Fibroblast of skin of scalp (primary cell): ENCODE measurements at regions not wholly inside any gene's neighbourhood (a gene's known extent, or its start where the extent isn't known, plus 50 kb on each side); places are given as distances from the start of the nearest gene placed in this dataset.
"Not testable (repeated sequence)": the region's sequence is repeated elsewhere in the genome, so short reads cannot be mapped to it uniquely, and the experiment has no call there.

Source experiments
- DNase-seq: peaks from one replicate; pipeline ENCODE4 v3.0.0-alpha.2; 2013

- no peak for DNase-seq
Measured at GRCh38 chr3:174460831-174461230, 398.3 kb upstream of the NAALADL2 start.

GRCh38 chr3:174462916-174463315 lies 396.2 kb upstream of the NAALADL2 start:
- DNase-seq = no peak

GRCh38 chr3:174465177-174465576 lies 394.0 kb upstream of the NAALADL2 start:
- no peak for DNase-seq

- DNase-seq = no peak
Measured at GRCh38 chr3:174466471-174467054, 392.6 kb upstream of the NAALADL2 start.

- no peak for DNase-seq
Measured at GRCh38 chr3:174477491-174477890, 381.6 kb upstream of the NAALADL2 start.

GRCh38 chr3:174480767-174481166 lies 378.4 kb upstream of the NAALADL2 start:
- DNase-seq = no peak

- no peak for DNase-seq
Measured at GRCh38 chr3:174482541-174482940, 376.6 kb upstream of the NAALADL2 start.

- DNase-seq = no peak
Measured at GRCh38 chr3:174483254-174483653, 375.9 kb upstream of the NAALADL2 start.

- not testable (repeated sequence) for DNase-seq
Measured at GRCh38 chr3:174483856-174484255, 375.3 kb upstream of the NAALADL2 start.

- DNase-seq = no peak
Measured at GRCh38 chr3:174488527-174488926, 370.6 kb upstream of the NAALADL2 start.

GRCh38 chr3:174495311-174495710 lies 363.8 kb upstream of the NAALADL2 start:
- DNase-seq = peak; percentile 48

GRCh38 chr3:174495928-174496327 lies 363.2 kb upstream of the NAALADL2 start:
- peak; percentile 47 for DNase-seq

GRCh38 chr3:174498638-174499037 lies 360.5 kb upstream of the NAALADL2 start:
- DNase-seq = peak; percentile 48

- no peak for DNase-seq
Measured at GRCh38 chr3:174505266-174505665, 353.9 kb upstream of the NAALADL2 start.

- no peak for DNase-seq
Measured at GRCh38 chr3:174524203-174524602, 334.9 kb upstream of the NAALADL2 start.

- DNase-seq = no peak
Measured at GRCh38 chr3:174529298-174529697, 329.8 kb upstream of the NAALADL2 start.

GRCh38 chr3:174531262-174531982 lies 327.7 kb upstream of the NAALADL2 start:
- DNase-seq = no peak

GRCh38 chr3:174532216-174532615 lies 326.9 kb upstream of the NAALADL2 start:
- DNase-seq = no peak

GRCh38 chr3:174532776-174533175 lies 326.4 kb upstream of the NAALADL2 start:
- no peak for DNase-seq

GRCh38 chr3:174533286-174533685 lies 325.8 kb upstream of the NAALADL2 start:
- peak; percentile 83 for DNase-seq

- DNase-seq = no peak
Measured at GRCh38 chr3:174536319-174536718, 322.8 kb upstream of the NAALADL2 start.

GRCh38 chr3:174538151-174538550 lies 321.0 kb upstream of the NAALADL2 start:
- DNase-seq = no peak

GRCh38 chr3:174540116-174540908 lies 318.8 kb upstream of the NAALADL2 start:
- DNase-seq = no peak
